ENCODE measurements at regions not wholly inside any gene's neighbourhood (a gene's known extent, or its start where the extent isn't known, plus 50 kb on each side); places are given as distances from the start of the nearest gene placed in this dataset.
"Not testable (repeated sequence)": the region's sequence is repeated elsewhere in the genome, so short reads cannot be mapped to it uniquely, and the experiment has no call there.

DNA sequence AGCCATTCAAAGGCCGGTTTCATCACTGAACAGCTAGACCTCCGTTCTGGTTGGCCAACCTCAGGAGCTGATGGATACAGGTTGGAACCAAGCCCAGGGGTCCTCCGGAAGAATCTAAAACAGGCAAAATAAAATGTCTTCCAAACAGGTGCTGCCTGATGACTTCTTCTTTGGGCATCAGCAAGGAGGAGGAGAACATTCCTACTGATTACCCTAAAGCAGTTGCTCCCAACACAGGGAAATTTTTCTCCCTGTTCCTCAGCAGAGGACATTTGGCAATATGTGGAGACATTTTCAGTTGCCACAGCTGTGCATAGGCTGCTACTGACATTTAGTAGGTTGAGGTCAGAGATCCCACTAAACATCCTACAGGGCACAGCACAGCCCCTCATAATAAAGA lies 319.3 kb upstream of the PPARGC1A start:
- Histone ChIP-seq H3K9ac (ENCODE audit: low read length) (no peak overlapping the region), H3F3A (ENCODE audit: low read length, unreplicated experiment) (no peaks in the 10 kb centered on the region), H3K9me2 (replicated peaks; ENCODE audit: low read length) (no peaks in the 10 kb centered on the region), H3K4me1 (ENCODE audit: insufficient read depth, low read length) (no peaks in the 10 kb centered on the region), H3K4me3 (ENCODE audit: low read length) (no peak overlapping the region), H3K36me3 (ENCODE audit: low read depth, low read length) (no peaks in the 10 kb centered on the region), H3K27ac (ENCODE audit: low read length) (no peak overlapping the region), H4K20me1 (ENCODE audit: low read length) (no peaks in the 10 kb centered on the region), H3K4me2 (ENCODE audit: low read length) (no peak overlapping the region), H3K79me2 (ENCODE audit: low read length) (no peaks in the 10 kb centered on the region), H2AFZ (ENCODE audit: low read length) (no peak overlapping the region), H3K9me3 (ENCODE audit: low read length) (no peaks in the 10 kb centered on the region), H3K27me3 (ENCODE audit: low read length) (no peaks in the 10 kb centered on the region)
- ATAC-seq (no peak), DNase-seq (no peak)
- TF ChIP-seq, protein P1, sequence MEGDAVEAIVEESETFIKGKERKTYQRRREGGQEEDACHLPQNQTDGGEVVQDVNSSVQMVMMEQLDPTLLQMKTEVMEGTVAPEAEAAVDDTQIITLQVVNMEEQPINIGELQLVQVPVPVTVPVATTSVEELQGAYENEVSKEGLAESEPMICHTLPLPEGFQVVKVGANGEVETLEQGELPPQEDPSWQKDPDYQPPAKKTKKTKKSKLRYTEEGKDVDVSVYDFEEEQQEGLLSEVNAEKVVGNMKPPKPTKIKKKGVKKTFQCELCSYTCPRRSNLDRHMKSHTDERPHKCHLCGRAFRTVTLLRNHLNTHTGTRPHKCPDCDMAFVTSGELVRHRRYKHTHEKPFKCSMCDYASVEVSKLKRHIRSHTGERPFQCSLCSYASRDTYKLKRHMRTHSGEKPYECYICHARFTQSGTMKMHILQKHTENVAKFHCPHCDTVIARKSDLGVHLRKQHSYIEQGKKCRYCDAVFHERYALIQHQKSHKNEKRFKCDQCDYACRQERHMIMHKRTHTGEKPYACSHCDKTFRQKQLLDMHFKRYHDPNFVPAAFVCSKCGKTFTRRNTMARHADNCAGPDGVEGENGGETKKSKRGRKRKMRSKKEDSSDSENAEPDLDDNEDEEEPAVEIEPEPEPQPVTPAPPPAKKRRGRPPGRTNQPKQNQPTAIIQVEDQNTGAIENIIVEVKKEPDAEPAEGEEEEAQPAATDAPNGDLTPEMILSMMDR (conservative IDR thresholded peaks at IDR 0.05; ENCODE audit: low read depth, low read length) = no peak
- no peak for TF ChIP-seq EZH2phosphoT487 (IDR thresholded peaks at IDR 0.05; ENCODE audit: borderline replicate concordance, low read length)
- no peak for TF ChIP-seq EZH2 (IDR thresholded peaks at IDR 0.05; ENCODE audit: low read length, unreplicated experiment)
- no TSS peak for BruUV-seq (replicated peaks)
- ChIA-PET POLR2A (ENCODE audit: unreplicated experiment) (no interaction called here), CTCF (no interaction called here)
- intact Hi-C loops (cut with micrococcal nuclease) = no loop called here

DNA sequence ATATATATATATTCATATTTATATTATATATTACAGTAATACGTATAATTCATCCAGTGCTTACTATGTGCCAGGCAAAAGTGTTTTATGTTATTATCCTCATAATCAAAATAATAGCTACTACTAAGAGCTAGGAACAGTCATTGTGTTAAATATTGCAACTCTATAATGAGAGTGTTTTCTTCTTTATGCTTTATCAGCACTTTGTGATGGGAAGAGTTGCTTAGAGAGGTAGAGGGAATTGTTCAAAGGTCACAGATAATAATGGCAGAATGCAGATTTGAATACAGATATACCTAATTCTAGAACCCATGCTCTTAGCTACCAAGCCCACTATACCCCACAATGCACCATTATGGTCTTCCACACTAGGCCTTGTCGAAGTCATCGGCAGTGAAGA lies 318.8 kb upstream of the PPARGC1A start:
- DNase-seq (no peak), ATAC-seq (no peak)
- H2AFZ ChIP-seq (ENCODE audit: low read length) = no peak overlapping the region
- H3F3A ChIP-seq (ENCODE audit: low read length, unreplicated experiment) = no peaks in the 10 kb centered on the region
- H3K4me3 ChIP-seq (ENCODE audit: low read length) = no peak overlapping the region
- no peaks in the 10 kb centered on the region for H4K20me1 ChIP-seq (ENCODE audit: low read length)
- POLR2A ChIA-PET (ENCODE audit: unreplicated experiment) = no interaction called here
- H3K4me1 ChIP-seq (ENCODE audit: insufficient read depth, low read length) = no peaks in the 10 kb centered on the region
- TF ChIP-seq EZH2 (IDR thresholded peaks at IDR 0.05; ENCODE audit: low read length, unreplicated experiment) (no peak), EZH2phosphoT487 (IDR thresholded peaks at IDR 0.05; ENCODE audit: borderline replicate concordance, low read length) (no peak)
- TF ChIP-seq, protein P1 (conservative IDR thresholded peaks at IDR 0.05; ENCODE audit: low read depth, low read length) = no peak
- H3K27me3 ChIP-seq (ENCODE audit: low read length) = no peaks in the 10 kb centered on the region
- no peaks in the 10 kb centered on the region for H3K9me3 ChIP-seq (ENCODE audit: low read length)
- no peak overlapping the region for H3K4me2 ChIP-seq (ENCODE audit: low read length)
- BruUV-seq (replicated peaks) = no TSS peak
- CTCF ChIA-PET = no interaction called here
- H3K27ac ChIP-seq (ENCODE audit: low read length) = no peak overlapping the region
- H3K9ac ChIP-seq (ENCODE audit: low read length) = no peak overlapping the region
- H3K36me3 ChIP-seq (ENCODE audit: low read depth, low read length) = no peaks in the 10 kb centered on the region
- no peaks in the 10 kb centered on the region for H3K9me2 ChIP-seq (replicated peaks; ENCODE audit: low read length)
- intact Hi-C loops (cut with micrococcal nuclease) = no loop called here
- no peaks in the 10 kb centered on the region for H3K79me2 ChIP-seq (ENCODE audit: low read length)

DNA sequence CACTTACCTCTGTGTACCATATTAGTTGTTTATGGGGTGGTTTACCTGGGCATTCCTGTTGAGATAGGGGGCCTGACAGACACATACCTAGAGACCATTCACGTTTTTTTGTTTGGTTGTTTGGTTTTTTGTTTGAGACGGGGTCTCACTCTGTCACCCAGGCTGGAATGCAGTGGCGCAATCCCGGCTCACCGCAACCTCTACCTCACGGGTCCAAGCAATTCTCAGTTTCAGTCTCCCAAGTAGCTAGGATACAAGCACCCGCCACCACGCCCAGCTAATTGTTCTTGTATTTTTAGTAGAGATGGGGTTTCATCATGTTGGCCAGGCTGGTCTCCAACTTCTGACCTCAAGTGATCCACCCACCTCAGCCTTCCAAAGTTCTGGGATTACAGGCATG lies 314.9 kb upstream of the PPARGC1A start:
- H3K4me2 ChIP-seq (ENCODE audit: low read length); CTCF ChIA-PET; DNase-seq: not testable (repeated sequence)

More for the DNA sequence above, 314.9 kb upstream of the PPARGC1A start:
- H3K36me3 ChIP-seq (ENCODE audit: low read depth, low read length); H3K27me3 ChIP-seq (ENCODE audit: low read length); H3K27ac ChIP-seq (ENCODE audit: low read length); ATAC-seq; H3K9ac ChIP-seq (ENCODE audit: low read length); H3K9me2 ChIP-seq (replicated peaks; ENCODE audit: low read length); H3K4me3 ChIP-seq (ENCODE audit: low read length); H3K79me2 ChIP-seq (ENCODE audit: low read length); H3F3A ChIP-seq (ENCODE audit: low read length, unreplicated experiment); H4K20me1 ChIP-seq (ENCODE audit: low read length); POLR2A ChIA-PET (ENCODE audit: unreplicated experiment); H2AFZ ChIP-seq (ENCODE audit: low read length); intact Hi-C loops (cut with micrococcal nuclease); BruUV-seq (replicated peaks); H3K4me1 ChIP-seq (ENCODE audit: insufficient read depth, low read length); H3K9me3 ChIP-seq (ENCODE audit: low read length): not testable (repeated sequence)
